NCI-H526 treated with DMSO at 0.1 percent for 48 hours (cell line): ENCODE measurements at regions not wholly inside any gene's neighbourhood (a gene's known extent, or its start where the extent isn't known, plus 50 kb on each side); places are given as distances from the start of the nearest gene placed in this dataset.
"Not testable (repeated sequence)": the region's sequence is repeated elsewhere in the genome, so short reads cannot be mapped to it uniquely, and the experiment has no call there.

Experiments used
- DNase-seq: peaks from one replicate; lab custom pipeline; 2025; lab: John Stamatoyannopoulos, UW

DNA sequence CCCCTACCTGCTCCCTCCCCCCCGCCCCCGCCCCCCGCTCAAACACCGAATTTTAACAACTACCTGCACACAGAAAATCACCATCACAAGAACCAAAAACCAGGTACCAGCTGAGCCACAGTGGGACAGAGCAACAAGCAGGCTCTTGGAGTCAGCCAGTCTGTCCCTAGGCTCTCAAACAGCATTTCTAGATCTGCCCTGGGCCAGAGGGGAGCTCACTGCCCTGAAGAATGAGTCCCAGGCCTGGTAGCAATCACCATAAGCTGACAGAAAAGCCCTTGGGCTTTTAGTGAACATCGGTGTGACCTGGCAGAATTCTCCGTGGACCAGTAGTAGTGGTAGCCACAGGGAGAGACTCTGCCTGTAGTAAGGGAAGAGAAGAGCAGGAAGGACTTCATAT, 58.3 kb downstream of the C11orf87 start:
- DNase-seq, result no peak

DNA sequence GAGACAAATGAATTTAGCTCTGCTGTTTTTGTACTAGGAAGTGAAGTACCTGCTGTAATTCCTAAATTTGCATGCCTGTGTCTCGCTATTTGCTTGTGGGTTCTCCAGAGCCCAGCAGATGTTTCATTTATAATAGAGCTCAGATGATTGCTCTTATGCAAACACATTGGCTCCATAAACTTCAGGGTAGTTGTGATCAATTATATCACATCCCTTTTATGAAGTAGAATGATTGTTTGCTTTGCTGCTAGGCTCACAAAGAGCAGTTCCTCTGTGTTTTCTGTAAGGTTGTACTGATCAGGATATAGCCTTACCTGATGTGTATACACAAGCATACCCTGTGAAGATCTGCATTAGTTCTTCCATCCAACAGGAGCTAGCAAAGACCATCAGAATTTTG, 64.1 kb downstream of the C11orf87 start:
- peak; percentile 100 for DNase-seq

DNA sequence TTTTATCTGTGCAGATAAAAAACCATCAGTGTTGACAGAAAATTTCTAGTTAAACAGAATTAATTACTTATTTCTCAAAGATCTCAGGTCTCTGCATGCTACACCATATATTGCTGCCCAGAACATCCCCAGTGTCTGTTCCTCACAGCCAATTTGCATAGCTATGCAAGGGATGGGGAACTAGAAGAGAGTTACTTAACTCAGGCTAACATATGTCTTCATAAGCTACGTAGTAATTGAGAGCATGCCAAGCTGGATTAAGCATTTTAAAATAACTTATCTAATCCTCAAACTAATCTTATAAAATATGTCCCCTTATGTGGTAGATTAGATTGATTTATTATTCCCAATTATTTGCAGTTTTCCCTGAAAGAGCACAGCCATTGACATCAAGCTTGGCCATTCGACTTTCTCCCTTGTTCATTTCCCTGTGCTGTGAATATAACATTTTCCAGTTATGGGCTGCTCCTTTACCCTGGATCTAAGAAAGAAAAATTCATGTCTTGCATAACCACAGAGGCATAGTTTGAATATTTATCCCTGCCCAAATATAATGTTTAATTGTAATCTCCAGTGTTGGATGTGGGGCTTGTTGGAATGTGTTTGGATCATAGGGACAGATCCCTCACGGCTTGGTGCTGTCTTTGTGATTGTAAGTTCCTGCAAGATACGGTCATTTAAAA, 69.1 kb downstream of the C11orf87 start:
- peak; percentile 53 for DNase-seq

DNA sequence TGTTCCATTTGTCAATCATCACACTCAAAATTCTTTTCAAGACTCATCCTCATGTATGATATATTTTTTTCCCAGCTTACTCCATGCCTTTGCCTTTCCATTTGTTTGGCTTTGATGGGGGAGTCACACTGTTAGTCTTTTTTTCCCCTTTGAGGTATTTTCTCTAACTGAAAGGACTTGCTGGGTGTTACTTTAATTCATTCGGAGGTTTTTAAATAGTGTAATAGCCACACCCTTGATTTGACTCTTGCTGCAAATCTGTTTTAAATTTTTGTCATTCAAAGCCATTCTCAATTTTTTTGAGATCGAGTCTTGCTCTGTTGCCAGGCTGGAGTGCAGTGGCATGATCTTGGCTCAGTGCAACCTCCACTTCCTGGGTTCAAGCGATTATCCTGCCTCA, 84.1 kb downstream of the C11orf87 start:
- no peak for DNase-seq

DNA sequence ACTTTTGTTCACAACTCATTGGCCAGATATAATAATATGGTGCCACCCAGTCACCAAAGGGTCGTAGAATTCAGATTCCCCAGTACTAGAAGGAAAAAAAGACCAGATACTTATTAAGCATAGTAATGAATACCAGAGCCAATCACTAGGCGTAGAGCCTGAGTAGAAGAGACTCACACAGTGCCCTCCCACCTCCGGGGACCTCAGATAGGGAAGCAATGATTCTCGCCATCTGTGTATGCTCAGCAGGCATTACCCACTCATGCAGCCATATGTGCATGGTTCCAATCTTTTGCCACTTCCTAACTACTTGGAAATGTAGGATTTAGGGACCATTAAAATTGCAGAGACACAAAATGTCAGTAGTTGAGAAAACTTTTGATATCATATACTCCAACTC, 85.3 kb downstream of the C11orf87 start:
- no peak for DNase-seq

DNA sequence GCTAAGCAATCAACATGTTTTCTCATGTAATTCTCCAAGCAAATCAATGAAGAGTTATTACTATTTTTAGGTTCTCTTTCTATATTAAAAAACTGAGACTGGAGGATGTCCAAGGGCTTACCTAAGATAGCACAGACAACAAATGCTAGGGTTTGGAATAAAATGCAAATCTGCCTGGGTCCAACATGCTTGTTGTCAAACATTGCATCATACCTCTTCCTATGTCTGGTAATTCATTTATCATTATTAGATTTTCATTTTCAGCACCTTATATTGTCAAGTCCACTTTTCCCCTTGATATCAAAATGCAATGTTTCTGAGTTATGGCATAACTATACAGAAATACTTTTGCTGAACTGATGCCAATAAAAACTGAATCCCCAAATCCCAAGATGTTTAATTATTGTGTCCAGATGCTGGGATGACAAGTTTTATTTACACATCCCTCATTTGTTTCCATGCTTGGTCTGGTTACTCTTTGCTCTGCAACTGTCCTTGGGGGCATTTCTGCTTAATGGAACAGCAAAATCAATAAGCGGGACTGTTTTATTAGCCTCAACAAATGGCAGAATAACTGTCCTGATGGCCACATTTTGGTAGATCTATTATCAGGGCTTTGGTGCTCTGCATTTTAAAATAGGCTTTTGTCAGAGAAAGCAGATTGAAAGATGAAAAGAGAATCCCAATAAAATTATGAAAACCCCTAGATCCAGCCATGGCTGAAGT, 86.0 kb downstream of the C11orf87 start:
- no peak for DNase-seq

DNA sequence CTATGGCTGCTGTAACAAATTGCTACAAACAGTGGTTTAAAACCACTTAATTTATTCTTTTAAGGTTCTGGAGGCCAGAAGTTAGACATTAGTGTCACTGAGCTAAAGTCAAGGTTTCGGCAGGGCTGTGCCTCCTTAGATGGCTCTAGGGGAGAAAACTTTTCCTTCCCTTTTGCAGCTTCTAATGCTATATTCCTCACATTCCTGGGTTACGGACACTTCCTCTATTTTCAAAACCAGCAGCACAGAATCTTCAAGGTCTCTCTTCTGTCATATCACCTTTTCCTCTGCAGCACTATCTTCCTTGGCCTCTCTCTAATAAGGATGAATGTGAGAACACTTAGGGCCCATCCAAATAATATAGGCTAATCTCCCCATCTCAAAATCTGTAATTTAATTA, 87.0 kb downstream of the C11orf87 start:
- no peak for DNase-seq

DNA sequence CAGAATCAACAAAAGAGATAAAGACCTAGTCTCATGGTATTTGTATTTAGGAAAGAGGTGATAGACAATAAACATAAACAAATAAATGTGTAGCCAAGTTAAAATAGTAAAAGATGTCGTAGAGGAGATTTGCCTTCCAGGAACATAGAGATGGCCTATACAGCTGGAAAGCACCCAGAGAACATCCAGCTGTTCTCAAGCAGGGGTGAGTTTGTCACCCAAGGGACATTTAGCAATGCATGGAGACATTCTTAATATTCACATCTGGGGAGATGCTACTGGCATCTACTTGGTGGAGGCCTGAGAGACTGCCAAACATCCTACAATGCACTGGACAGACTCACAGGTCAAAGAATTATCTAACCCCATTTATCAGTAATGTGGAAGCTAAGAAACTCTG, 88.3 kb downstream of the C11orf87 start:
- no peak for DNase-seq

DNA sequence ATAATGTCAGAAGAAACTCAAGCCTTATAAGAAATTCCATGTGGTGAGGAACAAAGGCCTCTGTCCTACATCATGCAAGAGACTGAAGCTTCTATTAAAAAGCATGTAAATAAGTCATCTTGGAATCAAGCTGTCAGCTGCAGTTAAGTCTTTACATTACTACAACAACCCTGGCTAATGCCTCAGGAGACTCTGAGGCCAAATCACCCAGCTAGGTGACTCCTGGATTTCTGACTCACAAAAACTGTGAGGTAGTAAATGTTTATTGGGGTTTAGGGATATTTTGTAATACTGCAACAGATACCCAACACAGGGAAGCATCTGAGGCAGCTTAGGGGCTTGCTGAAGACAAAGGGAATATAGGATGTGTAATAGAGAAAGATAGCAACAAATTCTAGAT, 89.6 kb downstream of the C11orf87 start:
- DNase-seq, result no peak

DNA sequence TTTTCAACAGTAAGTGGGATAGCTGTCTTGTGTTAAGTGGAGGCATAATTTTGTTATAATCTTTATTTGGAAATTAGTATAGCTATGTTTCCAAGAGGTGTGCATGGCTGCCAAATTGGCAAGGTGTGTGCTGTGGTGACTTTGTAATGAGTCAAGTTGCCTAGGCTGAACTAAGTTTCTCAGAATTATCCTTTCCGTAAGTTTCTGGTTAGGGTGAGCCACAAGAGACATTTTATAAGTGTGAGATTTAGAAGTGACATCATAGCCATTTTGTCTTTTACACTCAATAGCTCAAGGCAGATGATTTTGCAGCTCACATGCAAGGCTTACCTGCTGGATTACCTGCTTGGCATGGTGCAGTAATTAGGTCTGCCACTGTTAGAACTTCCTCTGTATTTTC, 90.3 kb downstream of the C11orf87 start:
- no peak for DNase-seq

DNA sequence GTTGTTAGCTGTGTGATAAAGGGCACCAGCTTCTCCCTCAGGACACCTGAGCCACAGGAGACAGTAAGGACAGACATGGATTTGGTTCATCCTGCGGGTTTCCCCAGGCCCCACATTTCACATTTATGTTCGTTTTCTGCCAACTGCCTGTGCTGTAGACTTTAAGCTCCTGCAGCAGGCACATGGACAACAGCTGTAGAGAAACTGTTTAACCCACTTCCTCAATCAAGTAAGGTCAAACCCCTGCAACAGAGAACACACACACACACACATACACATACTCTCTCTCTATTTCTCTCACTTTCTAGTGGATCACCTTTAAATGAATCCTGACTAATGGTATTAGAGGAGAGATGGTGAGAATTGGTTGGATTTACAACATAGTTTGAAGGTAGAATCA, 90.7 kb downstream of the C11orf87 start:
- DNase-seq, result no peak

DNA sequence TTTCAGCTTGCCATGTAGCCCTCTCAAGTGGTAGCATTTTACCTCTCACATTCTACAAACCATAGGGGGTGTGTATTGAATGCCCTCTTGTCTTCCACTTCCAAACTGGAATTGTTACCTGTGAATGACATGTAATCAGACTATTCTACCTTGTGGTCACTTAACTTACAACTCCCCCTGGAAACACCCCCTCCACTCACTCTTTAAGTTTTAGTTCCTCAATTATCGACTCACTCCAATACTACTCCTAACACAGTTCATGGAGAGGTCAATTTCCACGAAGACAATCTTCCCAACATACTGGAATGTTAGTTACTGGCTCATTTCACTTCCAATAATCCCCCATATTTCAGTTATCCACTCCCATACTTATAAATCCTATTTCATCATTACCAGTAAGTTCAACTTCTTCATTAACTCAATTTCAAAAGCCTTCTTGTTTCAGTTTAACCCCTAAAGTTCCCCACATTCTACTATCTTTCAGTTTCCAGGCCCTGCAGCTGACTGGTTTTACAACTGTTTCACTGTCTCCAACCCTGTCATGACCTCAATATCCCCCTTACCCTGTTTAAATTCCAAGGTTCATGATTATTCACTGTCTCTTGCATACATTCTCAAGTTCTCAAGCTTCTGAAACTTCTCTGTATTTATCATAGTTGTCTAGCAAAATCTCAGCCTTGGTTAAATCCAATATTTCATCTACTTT, 92.5 kb downstream of the C11orf87 start:
- DNase-seq, result no peak

DNA sequence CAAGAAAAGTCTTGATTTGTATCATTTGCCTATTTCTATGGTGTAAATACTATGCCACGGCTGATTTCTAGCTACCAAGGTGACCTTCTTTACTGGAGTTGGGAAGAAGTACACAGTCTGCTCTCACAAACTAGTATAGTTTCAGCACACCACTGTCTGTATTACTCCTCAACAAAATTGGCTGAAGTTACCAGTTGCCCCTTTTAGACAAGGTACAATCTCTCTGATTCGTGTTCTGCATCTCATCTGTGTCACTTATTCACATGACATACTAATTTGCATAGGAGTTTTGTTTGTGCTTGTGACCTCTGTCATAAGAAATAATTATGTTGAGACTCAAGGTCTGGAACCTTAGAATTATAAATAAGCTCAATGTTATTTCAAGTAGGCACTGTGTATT, 97.3 kb downstream of the C11orf87 start:
- no peak for DNase-seq

DNA sequence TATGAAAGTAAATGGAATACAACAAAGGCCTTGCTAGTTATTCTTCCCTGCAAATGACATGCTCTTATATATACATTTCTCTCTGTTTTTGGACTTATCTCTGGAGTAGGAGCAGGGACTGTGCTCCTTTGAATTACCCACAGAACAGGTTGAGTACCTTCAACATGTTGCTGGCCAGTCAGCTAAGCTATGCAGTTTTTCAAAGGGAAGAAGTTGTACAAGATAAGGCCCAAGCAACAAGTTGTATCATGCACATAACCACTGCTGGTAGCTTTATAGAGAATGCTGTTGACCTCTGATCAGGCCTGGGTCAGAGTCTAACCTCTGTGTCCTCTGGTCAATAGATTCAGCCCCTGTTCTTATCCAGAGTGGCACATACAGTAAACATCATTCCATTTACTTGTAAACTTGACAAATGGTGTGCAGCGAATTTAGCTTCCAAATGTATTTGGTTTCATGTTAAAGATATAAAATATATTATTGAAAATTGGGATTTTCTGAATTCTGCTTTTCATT, 99.6 kb downstream of the C11orf87 start:
- no peak for DNase-seq

DNA sequence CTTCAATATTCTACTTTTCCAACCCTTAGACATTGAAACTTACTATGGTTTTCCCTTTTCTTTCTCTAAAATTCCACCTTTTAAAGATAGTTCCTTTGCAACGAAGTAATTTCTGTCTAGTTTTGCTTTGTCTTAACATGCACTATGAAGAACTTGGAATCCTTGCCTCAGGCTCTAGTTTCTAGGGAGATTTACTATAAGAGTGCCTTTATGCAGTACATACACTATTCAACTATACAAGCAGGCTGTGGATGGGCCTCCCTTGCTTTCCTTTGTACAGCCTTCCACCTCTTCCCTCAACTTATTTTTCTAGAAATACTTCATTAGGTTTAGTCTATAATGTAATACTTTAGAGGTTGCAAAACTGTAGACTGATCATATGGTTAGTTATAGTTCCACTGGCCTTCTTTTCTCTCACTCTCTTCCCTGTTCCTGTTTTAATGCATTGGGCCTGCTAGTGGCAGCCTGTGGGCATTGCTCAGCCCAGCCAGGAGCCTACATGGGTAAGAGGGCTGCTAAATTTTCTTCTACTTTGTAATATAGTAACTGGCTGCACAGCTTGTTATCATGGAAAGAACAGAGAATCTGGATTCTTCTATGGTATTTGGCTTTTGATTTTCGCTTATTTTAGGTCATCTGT, 100.2 kb downstream of the C11orf87 start:
- no peak for DNase-seq

DNA sequence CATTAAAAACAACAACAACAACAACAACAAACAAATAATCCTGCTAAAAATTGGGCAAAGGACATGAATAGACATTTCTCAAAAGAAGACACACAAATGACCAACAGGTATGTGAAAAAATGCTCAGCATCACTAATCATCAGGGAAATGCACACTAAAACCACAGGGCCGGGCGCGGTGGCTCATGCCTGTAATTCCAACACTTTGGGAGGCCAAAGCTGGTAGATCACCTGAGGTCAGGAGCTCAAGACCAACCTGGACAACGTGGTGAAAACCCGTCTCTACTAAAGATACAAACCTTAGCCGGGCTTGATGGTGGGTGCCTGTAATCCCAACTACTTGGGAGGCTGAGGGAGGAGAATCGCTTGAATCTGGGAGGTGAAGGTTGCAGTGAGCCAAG, 103.6 kb downstream of the C11orf87 start:
- DNase-seq, result not testable (repeated sequence)

DNA sequence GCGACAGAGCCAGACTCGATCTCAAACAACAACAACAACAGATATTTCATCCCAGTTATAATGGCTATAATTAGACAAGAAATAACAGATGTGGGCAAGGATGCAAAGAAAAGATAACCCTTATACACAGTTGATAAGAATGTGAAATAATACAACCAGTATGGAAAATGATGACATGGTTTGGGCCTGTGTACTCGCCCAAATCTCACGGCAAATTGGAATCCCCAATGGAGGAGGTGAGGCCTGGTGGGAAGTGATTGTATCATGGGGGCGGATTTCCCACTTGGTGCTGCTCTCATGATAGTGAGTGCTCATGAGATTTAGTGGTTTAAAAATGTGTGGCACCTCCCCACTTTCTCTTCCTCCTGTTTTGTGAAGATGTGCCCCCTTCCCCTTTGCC, 104.1 kb downstream of the C11orf87 start:
- DNase-seq, result no peak

DNA sequence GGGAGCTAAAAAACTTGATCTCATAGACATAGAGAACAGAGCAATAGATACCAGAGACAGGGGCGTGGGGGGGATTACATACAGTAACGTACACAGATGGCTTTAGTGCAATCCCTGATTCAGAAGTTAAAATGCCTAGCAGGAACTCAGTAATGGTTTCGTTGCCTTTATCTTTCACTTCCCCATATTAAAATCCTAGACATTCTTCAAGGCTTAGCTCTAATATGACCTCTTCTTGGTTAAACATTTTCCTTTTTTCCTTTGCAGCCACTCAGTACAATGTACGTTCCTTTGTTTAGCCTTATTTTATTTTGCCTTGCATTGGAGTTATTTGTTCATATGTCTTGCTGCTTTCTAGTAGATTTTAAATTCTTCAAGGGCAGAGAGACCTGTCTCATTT, 104.9 kb downstream of the C11orf87 start:
- DNase-seq, result no peak

DNA sequence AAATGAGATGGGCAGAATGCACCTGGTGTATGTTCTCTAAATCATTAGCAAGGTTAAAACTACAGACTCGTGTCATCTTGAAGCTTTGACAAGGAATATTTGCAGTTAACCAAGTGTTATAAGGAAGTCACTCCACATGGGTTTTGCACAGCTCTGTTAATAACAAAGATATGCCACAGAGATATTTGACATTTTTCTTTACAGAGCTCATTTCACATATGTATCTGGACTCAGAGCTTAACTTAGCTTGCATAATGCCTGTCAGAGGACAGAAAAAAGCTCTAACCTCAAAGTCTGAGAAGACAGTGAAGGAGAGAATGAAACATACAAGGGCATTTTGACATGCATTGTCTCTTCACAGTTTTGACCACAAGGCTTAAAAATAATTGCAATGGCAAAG, 105.5 kb downstream of the C11orf87 start:
- no peak for DNase-seq

DNA sequence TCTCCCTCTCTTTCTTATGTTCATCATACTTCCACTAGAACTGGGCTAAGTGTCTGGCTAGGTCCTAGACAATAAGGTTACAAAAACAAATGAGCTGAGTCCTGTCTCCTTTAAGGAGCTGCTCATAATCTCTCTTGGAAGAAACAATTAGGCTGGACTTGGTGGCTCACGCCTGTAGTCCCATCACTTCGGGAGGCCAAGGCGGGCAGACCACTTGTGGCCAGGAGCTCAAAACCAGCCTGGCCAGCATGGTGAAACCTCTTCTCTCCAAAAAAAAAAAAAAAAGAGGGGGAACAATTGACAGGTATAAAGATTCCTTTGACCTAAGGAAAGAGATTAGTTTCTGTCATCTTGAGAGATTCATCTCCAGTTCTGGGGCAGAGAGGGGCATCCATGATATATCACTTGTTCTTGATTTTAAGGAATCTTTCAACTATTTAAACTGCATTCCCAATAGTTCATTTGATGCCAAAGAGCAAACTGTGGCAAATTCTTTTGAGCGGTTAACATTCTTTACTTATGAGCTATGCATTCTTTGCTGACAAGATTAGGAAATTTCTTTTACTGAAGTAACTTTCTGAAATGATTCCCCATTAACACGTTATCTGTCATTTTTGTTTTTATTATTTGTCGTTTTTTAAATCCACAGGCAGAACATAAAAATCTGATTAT, 125.5 kb downstream of the C11orf87 start:
- DNase-seq, result no peak

DNA sequence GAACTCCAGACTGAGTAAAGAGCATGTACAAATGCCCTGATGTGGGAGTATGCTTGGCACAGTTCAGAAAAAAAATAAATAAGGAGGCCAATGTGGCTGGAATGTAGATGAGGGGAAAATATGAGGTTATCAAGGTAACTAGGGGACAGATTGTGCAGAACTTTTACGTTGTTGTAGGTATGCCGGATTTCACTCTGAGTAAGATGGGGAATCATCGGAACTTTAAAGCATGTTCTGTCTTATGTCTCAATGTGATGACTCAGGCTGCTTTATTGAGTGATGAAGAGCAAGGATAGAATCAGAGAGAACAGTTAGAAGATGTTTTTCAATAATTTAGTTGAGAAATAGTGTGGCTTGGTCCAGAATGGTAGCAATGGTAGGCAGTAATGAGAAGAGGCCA, 130.4 kb downstream of the C11orf87 start:
- no peak for DNase-seq

DNA sequence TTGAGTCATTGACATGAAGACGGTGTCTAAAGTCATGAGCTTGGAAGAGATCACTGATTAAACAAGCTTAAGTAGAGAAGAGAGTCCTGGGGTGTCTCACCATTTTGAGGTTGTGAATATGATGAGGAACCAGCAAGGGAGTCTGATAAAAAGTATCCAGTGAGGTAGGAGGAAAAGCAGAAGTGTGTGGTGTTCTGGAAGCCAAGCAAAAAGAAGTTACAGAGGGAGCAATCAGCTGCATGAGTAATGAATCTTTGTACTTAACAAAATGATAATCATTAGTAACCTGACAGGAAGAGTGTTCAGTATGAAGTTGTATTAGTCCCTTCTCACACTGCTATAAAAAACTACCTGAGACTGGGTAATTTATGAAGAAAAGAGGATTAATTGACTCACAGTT, 131.3 kb downstream of the C11orf87 start:
- DNase-seq, result no peak
